GM19463 (cell line): ENCODE measurements at regions not wholly inside any gene's neighbourhood (a gene's known extent, or its start where the extent isn't known, plus 50 kb on each side); places are given as distances from the start of the nearest gene placed in this dataset.
A peak's percentile ranks its signal among the peaks of the same experiment; 100 is the strongest.

Experiments
- ATAC-seq: cut with Tn5 transposase; IDR thresholded peaks from one replicate; pipeline ENCODE4 v1.9.1; 2021; ENCODE audit warnings: mild to moderate bottlenecking, moderate library complexity; ENCODE audit not compliant: unreplicated experiment

- no peak for ATAC-seq
Measured at GRCh38 chr7:26044320-26044719, 107.7 kb upstream of the NFE2L3 start.

GRCh38 chr7:26046150-26046549 is 105.8 kb upstream of the NFE2L3 start:
- ATAC-seq, result no peak

- ATAC-seq, result no peak
Measured at GRCh38 chr7:26046878-26047277, 105.1 kb upstream of the NFE2L3 start.

- no peak for ATAC-seq
Measured at GRCh38 chr7:26048663-26049062, 103.3 kb upstream of the NFE2L3 start.

GRCh38 chr7:26049081-26049480 is 102.9 kb upstream of the NFE2L3 start:
- ATAC-seq, result no peak

GRCh38 chr7:26051021-26051420 is 101.0 kb upstream of the NFE2L3 start:
- no peak for ATAC-seq

GRCh38 chr7:26052706-26053105 is 99.3 kb upstream of the NFE2L3 start:
- ATAC-seq, result no peak

GRCh38 chr7:26054386-26054785 is 97.6 kb upstream of the NFE2L3 start:
- no peak for ATAC-seq

- no peak for ATAC-seq
Measured at GRCh38 chr7:26055241-26055640, 96.8 kb upstream of the NFE2L3 start.

GRCh38 chr7:26060733-26061677 is 91.0 kb upstream of the NFE2L3 start:
- no peak for ATAC-seq

GRCh38 chr7:26061678-26062603 is 90.1 kb upstream of the NFE2L3 start:
- ATAC-seq, result peak; percentile 44

GRCh38 chr7:26065652-26066051 is 86.3 kb upstream of the NFE2L3 start:
- no peak for ATAC-seq

GRCh38 chr7:26066736-26067135 is 85.3 kb upstream of the NFE2L3 start:
- ATAC-seq, result no peak

- ATAC-seq, result no peak
Measured at GRCh38 chr7:26070290-26070689, 81.7 kb upstream of the NFE2L3 start.

- no peak for ATAC-seq
Measured at GRCh38 chr7:26071622-26072456, 80.2 kb upstream of the NFE2L3 start.

GRCh38 chr7:26073041-26073440 is 79.0 kb upstream of the NFE2L3 start:
- no peak for ATAC-seq

- no peak for ATAC-seq
Measured at GRCh38 chr7:26074919-26075318, 77.1 kb upstream of the NFE2L3 start.

GRCh38 chr7:26076691-26077090 is 75.3 kb upstream of the NFE2L3 start:
- ATAC-seq, result no peak

GRCh38 chr7:26078437-26079336 is 73.3 kb upstream of the NFE2L3 start:
- peak; percentile 99 for ATAC-seq

- no peak for ATAC-seq
Measured at GRCh38 chr7:26081638-26082037, 70.4 kb upstream of the NFE2L3 start.
